ENCODE measurements at regions not wholly inside any gene's neighbourhood (a gene's known extent, or its start where the extent isn't known, plus 50 kb on each side); places are given as distances from the start of the nearest gene placed in this dataset.

DNA sequence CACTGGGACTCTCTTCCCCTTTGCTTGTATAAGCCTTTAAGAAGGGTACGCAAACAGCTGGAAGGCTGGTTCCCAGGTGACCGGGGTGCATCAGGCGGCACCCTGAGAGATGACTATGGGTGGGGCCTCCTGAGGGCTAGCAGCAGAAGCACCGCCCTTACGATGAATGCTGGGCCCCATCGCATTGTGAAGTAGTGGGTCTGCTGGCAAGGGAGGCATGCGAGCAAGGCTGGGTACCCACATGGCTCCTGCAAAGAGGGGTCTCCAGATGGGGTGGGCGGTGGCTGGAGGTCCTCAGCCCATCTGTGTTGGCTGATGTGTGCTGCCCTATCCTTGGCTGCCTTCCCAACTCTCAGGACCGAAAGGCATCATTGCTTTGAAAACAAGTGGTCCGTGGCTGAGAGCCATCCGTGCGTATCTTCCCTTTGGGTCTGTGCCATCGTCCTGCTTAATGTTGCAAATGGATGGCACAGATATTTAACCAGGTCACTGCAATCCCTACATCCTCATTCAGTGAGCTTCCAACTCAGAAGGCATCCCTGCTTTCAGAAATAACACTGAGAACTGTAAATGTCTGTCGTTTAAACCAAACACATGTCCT is 83.5 kb upstream of the GPC1 start:
- no peak overlapping the region for H3K4me3 ChIP-seq (ENCODE audit: low read depth, low read length)
- no peak for TF ChIP-seq POLR2A (IDR thresholded peaks at IDR 0.05; ENCODE audit: extremely low read depth, insufficient read length)
- no peak for TF ChIP-seq MYC (IDR thresholded peaks at IDR 0.05; ENCODE audit: low read depth, low read length)
- TF ChIP-seq CTCF (IDR thresholded peaks at IDR 0.05; ENCODE audit: low read depth, low read length), result no peak
- TF ChIP-seq MAX (IDR thresholded peaks at IDR 0.05; ENCODE audit: low read depth, low read length), result no peak
- DNase-seq (ENCODE audit: low read depth), result no peak

GRCh38 chr2:240353086-240353798 is 82.2 kb upstream of the GPC1 start:
- DNase-seq (ENCODE audit: low read depth), result no peak
- no peak overlapping the region for H3K4me3 ChIP-seq (ENCODE audit: low read depth, low read length)
- TF ChIP-seq MYC (IDR thresholded peaks at IDR 0.05; ENCODE audit: low read depth, low read length) (no peak), POLR2A (IDR thresholded peaks at IDR 0.05; ENCODE audit: extremely low read depth, insufficient read length) (no peak), CTCF (IDR thresholded peaks at IDR 0.05; ENCODE audit: low read depth, low read length) (no peak), MAX (IDR thresholded peaks at IDR 0.05; ENCODE audit: low read depth, low read length) (no peak)

GRCh38 chr2:240353944-240354343 is 81.5 kb upstream of the GPC1 start:
- no peak overlapping the region for H3K4me3 ChIP-seq (ENCODE audit: low read depth, low read length)
- TF ChIP-seq MYC (IDR thresholded peaks at IDR 0.05; ENCODE audit: low read depth, low read length) (no peak), MAX (IDR thresholded peaks at IDR 0.05; ENCODE audit: low read depth, low read length) (no peak), CTCF (IDR thresholded peaks at IDR 0.05; ENCODE audit: low read depth, low read length) (no peak), POLR2A (IDR thresholded peaks at IDR 0.05; ENCODE audit: extremely low read depth, insufficient read length) (no peak)
- no peak for DNase-seq (ENCODE audit: low read depth)

DNA sequence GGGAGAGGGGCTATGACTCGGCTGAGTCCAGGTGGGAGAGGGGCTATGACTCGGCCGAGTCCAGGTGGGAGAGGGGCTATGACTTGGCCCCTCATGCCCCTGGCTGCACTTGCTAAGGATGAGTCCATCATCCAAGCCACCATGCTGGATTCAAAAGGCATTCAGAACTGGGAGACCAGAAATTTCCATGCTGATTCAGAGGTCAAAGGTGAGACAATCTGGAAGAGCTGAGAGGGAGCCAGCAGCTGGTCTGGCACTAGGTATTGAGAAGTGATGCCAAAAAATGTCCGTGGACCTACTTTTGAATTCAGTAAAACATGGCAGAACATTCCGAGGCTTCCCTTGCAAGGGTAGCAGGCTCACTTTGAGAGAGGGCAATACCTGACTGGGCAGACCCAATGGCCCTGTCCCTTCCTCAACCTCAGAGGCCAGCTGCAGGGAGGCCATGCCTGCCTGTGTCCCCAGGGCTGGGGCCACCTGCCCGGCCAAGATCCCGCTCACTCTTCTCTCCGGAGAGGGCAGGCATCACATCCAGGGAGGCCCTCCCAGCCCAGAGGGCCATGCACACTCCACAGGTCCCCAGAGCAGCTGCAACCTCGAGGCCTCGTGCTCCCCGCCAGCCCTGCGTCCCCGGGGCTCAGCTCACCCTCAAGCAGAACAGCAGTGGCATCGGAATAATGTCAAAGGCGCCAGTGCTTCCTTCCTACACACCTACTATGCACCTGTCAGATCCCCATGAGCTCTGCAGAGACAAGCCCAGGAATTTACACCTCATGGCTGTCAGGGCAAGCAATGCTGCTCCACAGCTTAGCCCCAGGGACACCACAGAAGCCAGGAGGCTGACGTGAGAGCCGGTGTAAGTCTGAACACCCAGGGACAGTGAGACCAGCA is 80.2 kb upstream of the GPC1 start:
- TF ChIP-seq CTCF (IDR thresholded peaks at IDR 0.05; ENCODE audit: low read depth, low read length) (no peak), POLR2A (IDR thresholded peaks at IDR 0.05; ENCODE audit: extremely low read depth, insufficient read length) (no peak), MAX (IDR thresholded peaks at IDR 0.05; ENCODE audit: low read depth, low read length) (no peak), MYC (IDR thresholded peaks at IDR 0.05; ENCODE audit: low read depth, low read length) (no peak)
- H3K4me3 ChIP-seq (ENCODE audit: low read depth, low read length), result no peak overlapping the region
- DNase-seq (ENCODE audit: low read depth), result no peak

- DNase-seq (ENCODE audit: low read depth), result no peak
- H3K4me3 ChIP-seq (ENCODE audit: low read depth, low read length), result no peak overlapping the region
- TF ChIP-seq CTCF (IDR thresholded peaks at IDR 0.05; ENCODE audit: low read depth, low read length) (no peak), POLR2A (IDR thresholded peaks at IDR 0.05; ENCODE audit: extremely low read depth, insufficient read length) (no peak), MYC (IDR thresholded peaks at IDR 0.05; ENCODE audit: low read depth, low read length) (no peak), MAX (IDR thresholded peaks at IDR 0.05; ENCODE audit: low read depth, low read length) (no peak)
Measured at GRCh38 chr2:240355962-240356361, 79.5 kb upstream of the GPC1 start.

Data from NB4 (cell line).